ENCODE measurements at regions not wholly inside any gene's neighbourhood (a gene's known extent, or its start where the extent isn't known, plus 50 kb on each side); places are given as distances from the start of the nearest gene placed in this dataset.
"Not testable (repeated sequence)": the region's sequence is repeated elsewhere in the genome, so short reads cannot be mapped to it uniquely, and the experiment has no call there.

GRCh38 chr6:84317463-84317862 is 90.0 kb upstream of the CEP162 start:
- WGBS, 2 donors: 82 to 89% methylated on average over 2 of the region's 2 CpGs
- DNase-seq (ENCODE audit: low spot score in 2 of 2): no peak
- TF ChIP-seq CTCF (IDR thresholded peaks at IDR 0.05) (no peak), POLR2A (IDR thresholded peaks at IDR 0.05) (no peak)

GRCh38 chr6:84314377-84314898 is 87.0 kb upstream of the CEP162 start:
- no peak for DNase-seq (ENCODE audit: low spot score in 2 of 2)
- WGBS, 2 donors: 41 to 63% methylated on average over 1 of the region's 1 CpG
- intact Hi-C loops (cut with DNase I; ENCODE audit: low total_unique reads): no loop called here
- no peak overlapping the region for H3K4me3 ChIP-seq (ENCODE audit: low read depth, poor library complexity, severe bottlenecking)
- TF ChIP-seq POLR2A (IDR thresholded peaks at IDR 0.05) (no peak), CTCF (IDR thresholded peaks at IDR 0.05) (no peak)

More at GRCh38 chr6:84317463-84317862, 90.0 kb upstream of the CEP162 start:
- intact Hi-C loops (cut with DNase I; ENCODE audit: low total_unique reads): no loop called here
- no peak overlapping the region for H3K4me3 ChIP-seq (ENCODE audit: low read depth, poor library complexity, severe bottlenecking)

- no peak for DNase-seq (ENCODE audit: low spot score in 2 of 2)
- intact Hi-C loops (cut with DNase I; ENCODE audit: low total_unique reads): no loop called here
- 31 to 40% methylated on average over 2 of the region's 2 CpGs for WGBS, 2 donors
- no peak for TF ChIP-seq CTCF (IDR thresholded peaks at IDR 0.05)
- no peak for TF ChIP-seq POLR2A (IDR thresholded peaks at IDR 0.05)
- H3K4me3 ChIP-seq (ENCODE audit: low read depth, poor library complexity, severe bottlenecking): no peak overlapping the region
Measured at GRCh38 chr6:84309336-84309735, 81.9 kb upstream of the CEP162 start.

GRCh38 chr6:84304881-84305280 is 77.4 kb upstream of the CEP162 start:
- 49 to 66% methylated on average over 3 of the region's 3 CpGs for WGBS, 2 donors
- no peak for DNase-seq (ENCODE audit: low spot score in 2 of 2)
- H3K4me3 ChIP-seq (ENCODE audit: low read depth, poor library complexity, severe bottlenecking): no peak overlapping the region
- TF ChIP-seq CTCF (IDR thresholded peaks at IDR 0.05): no peak
- TF ChIP-seq POLR2A (IDR thresholded peaks at IDR 0.05): no peak
- intact Hi-C loops (cut with DNase I; ENCODE audit: low total_unique reads): no loop called here

- DNase-seq (ENCODE audit: low spot score in 2 of 2); intact Hi-C loops (cut with DNase I; ENCODE audit: low total_unique reads); H3K4me3 ChIP-seq (ENCODE audit: low read depth, poor library complexity, severe bottlenecking): not testable (repeated sequence)
- 95 to 96% methylated on average over 1 of the region's 1 CpG for WGBS, 2 donors
Measured at GRCh38 chr6:84291033-84291432, 63.6 kb upstream of the CEP162 start.

GRCh38 chr6:84284428-84285049 is 57.1 kb upstream of the CEP162 start:
- 41 to 52% methylated on average over 6 of the region's 6 CpGs for WGBS, 2 donors
- no peak for DNase-seq (ENCODE audit: low spot score in 2 of 2)
- intact Hi-C loops (cut with DNase I; ENCODE audit: low total_unique reads): no loop called here
- TF ChIP-seq CTCF (IDR thresholded peaks at IDR 0.05) (no peak), POLR2A (IDR thresholded peaks at IDR 0.05) (no peak)
- no peak overlapping the region for H3K4me3 ChIP-seq (ENCODE audit: low read depth, poor library complexity, severe bottlenecking)
